ENCODE measurements at regions not wholly inside any gene's neighbourhood (a gene's known extent, or its start where the extent isn't known, plus 50 kb on each side); places are given as distances from the start of the nearest gene placed in this dataset.
"Not testable (repeated sequence)": the region's sequence is repeated elsewhere in the genome, so short reads cannot be mapped to it uniquely, and the experiment has no call there.

DNA sequence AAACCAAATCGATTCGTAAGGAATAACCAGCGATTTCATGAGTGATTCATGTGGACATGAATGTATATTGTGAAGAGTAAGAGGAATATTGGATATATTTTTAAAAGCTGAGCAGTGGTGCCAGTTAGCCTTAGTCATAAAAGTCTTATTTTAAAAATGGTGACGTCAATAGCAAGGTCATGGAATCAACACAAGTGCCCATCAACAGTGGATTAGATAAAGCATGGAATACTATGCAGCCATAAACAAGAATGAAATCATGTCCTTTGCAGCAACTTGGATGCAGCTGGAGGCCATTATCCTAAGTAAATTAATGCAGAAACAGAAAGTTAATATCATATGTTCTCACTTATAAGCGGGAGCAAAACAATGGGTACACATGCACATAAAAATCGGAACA is 89.0 kb upstream of the STOX2 start:
- no peak overlapping the region for H3K9ac ChIP-seq
- no peaks in the 10 kb centered on the region for H4K20me1 ChIP-seq (ENCODE audit: insufficient read depth)
- no peaks in the 10 kb centered on the region; the same call in 1 of the 2 replicates for H3K27me3 ChIP-seq (replicated peaks; ENCODE audit: insufficient read depth)
- DNase-seq = no peak
- no peaks in the 10 kb centered on the region for H3K9me2 ChIP-seq (ENCODE audit: insufficient read depth)
- in situ Hi-C loops (cut with MboI) = no loop called here
- H3K4me2 ChIP-seq (ENCODE audit: unreplicated experiment) = no peak overlapping the region
- 64 to 70% methylated on average over 6 of the region's 6 CpGs for WGBS, 2 experiments (ENCODE audit: low coverage in 1 of 2, low lambda C conversion rate in 2 of 2, missing lambda C conversion rate in 2 of 2)
- H3K36me3 ChIP-seq (ENCODE audit: low read depth) = no peaks in the 10 kb centered on the region
- no peaks in the 10 kb centered on the region for H3F3A ChIP-seq (ENCODE audit: insufficient read depth)
- H3K4me1 ChIP-seq (ENCODE audit: insufficient read depth) = no peaks in the 10 kb centered on the region
- no peak overlapping the region for H2AFZ ChIP-seq
- H3K4me3 ChIP-seq = no peak overlapping the region
- TF ChIP-seq EZH2 (IDR thresholded peaks at IDR 0.05; ENCODE audit: insufficient read depth, poor library complexity, severe bottlenecking) (no peak), EZH2phosphoT487 (IDR thresholded peaks at IDR 0.05; ENCODE audit: insufficient read depth, low read depth) (no peak)
- H3K9me3 ChIP-seq (ENCODE audit: low read depth) = no peaks in the 10 kb centered on the region
- no peaks in the 10 kb centered on the region for H3K79me2 ChIP-seq (ENCODE audit: insufficient read depth)
- H3K27ac ChIP-seq = no peak overlapping the region

DNA sequence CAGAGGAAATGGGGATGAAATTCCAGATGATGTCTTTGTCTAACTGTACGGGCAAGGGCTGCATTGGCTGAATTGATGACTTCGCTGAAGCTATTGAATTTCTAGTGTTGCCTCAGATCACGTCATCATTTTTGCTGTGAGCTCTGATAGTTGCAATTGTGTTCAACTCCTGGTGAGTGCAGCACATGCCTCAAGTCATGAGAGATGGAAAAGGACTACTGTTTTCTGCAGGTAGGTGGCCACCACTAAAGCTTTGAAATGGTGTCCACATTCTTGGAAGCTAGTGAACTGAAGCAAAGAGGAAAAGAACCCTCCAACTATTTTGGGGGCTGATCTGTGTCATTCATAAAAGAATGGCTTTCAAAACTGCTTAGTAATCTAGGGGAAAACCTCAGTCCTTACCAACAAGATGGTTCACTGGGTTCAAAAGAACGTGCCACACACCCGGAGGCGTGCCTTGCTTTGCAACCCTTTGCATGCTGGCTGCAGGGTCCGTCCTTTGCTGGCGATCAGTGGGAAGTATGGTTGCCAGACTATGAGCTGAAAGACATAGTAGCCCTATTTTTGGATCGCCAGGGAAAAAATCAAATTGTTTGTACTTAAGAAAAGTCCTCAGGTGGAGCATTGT is 88.1 kb upstream of the STOX2 start:
- no peaks in the 10 kb centered on the region for H3F3A ChIP-seq (ENCODE audit: insufficient read depth)
- H3K9me2 ChIP-seq (ENCODE audit: insufficient read depth) = no peaks in the 10 kb centered on the region
- no peaks in the 10 kb centered on the region for H4K20me1 ChIP-seq (ENCODE audit: insufficient read depth)
- WGBS, 2 experiments (ENCODE audit: low coverage in 1 of 2, low lambda C conversion rate in 2 of 2, missing lambda C conversion rate in 2 of 2) = 30 to 32% methylated on average over 9 of the region's 9 CpGs
- no peaks in the 10 kb centered on the region for H3K9me3 ChIP-seq (ENCODE audit: low read depth)
- no peak overlapping the region for H3K27ac ChIP-seq
- no peaks in the 10 kb centered on the region for H3K79me2 ChIP-seq (ENCODE audit: insufficient read depth)
- no peak overlapping the region for H3K9ac ChIP-seq
- no peak for TF ChIP-seq EZH2phosphoT487 (IDR thresholded peaks at IDR 0.05; ENCODE audit: insufficient read depth, low read depth)
- TF ChIP-seq EZH2 (IDR thresholded peaks at IDR 0.05; ENCODE audit: insufficient read depth, poor library complexity, severe bottlenecking) = no peak
- no peak for DNase-seq
- H3K4me3 ChIP-seq = no peak overlapping the region
- in situ Hi-C loops (cut with MboI) = no loop called here
- no peaks in the 10 kb centered on the region for H3K36me3 ChIP-seq (ENCODE audit: low read depth)
- no peak overlapping the region for H3K4me2 ChIP-seq (ENCODE audit: unreplicated experiment)
- no peak overlapping the region for H2AFZ ChIP-seq
- H3K27me3 ChIP-seq (replicated peaks; ENCODE audit: insufficient read depth) = no peaks in the 10 kb centered on the region
- no peaks in the 10 kb centered on the region for H3K4me1 ChIP-seq (ENCODE audit: insufficient read depth)

DNA sequence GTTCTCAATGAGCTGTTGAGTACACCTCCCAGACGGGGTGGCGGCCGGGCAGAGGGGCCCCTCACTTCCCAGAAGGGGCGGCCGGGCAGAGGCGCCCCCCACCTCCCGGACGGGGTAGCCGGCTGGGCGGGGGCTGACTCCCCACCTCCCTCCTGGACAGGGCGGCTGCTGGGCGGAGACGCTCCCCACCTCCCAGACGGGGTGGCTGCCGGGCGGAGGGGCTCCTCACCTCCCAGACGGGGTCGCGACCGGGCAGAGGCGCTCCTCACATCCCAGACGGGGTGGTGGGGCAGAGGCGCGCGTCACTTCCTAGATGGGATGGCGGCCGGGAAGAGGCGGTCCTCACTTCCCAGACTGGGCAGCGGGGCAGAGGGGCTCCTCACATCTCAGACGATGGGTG is 86.5 kb upstream of the STOX2 start:
- H3K9me2 ChIP-seq (ENCODE audit: insufficient read depth); H3K79me2 ChIP-seq (ENCODE audit: insufficient read depth); H3K4me1 ChIP-seq (ENCODE audit: insufficient read depth); in situ Hi-C loops (cut with MboI); H3K9ac ChIP-seq; H3F3A ChIP-seq (ENCODE audit: insufficient read depth); H4K20me1 ChIP-seq (ENCODE audit: insufficient read depth); DNase-seq; H3K27ac ChIP-seq; H2AFZ ChIP-seq; H3K4me3 ChIP-seq; H3K9me3 ChIP-seq (ENCODE audit: low read depth); H3K27me3 ChIP-seq (replicated peaks; ENCODE audit: insufficient read depth); H3K4me2 ChIP-seq (ENCODE audit: unreplicated experiment); H3K36me3 ChIP-seq (ENCODE audit: low read depth): not testable (repeated sequence)
- 76 to 83% methylated on average over 7 to 30 of the region's 30 CpGs for WGBS, 2 experiments (ENCODE audit: low coverage in 1 of 2, low lambda C conversion rate in 2 of 2, missing lambda C conversion rate in 2 of 2)

DNA sequence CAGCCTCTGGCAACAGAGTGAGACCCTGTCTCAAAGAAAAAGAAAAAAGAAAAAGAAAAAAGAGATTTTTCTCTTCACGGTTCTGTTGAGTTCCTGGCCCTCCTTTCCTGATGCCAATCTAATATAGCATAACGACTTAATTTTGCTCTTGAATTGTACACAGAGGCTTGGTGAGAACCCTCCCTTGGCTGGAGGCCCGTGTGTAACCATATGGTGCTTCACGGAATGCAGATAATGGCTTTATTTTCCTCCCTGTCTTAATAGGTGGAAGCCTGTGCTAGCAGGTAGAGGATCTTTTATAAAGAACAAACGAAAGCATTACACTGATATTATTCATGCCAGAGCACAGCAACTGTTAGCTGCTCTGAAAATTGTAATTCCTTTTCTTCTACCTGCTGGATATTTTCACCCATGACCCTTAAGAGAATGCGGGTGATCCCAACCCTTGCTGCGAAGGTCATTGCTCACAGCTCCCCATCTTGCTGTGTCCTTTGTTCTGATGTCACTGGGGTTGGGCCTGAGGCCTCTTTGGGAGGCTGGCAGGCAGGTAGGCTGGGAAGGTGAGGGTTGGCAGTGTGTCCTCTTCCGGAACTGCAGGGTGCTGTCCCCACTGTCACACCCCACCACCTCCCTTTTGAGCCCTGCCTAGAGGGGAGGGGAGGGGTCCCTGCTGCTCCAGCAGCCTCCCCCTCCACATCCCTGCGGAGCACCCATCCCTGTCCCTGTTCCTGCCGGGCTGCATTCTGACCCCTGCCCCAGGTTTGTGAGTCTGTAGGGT is 83.8 kb upstream of the STOX2 start:
- no peak for DNase-seq
- 53 to 58% methylated on average over 10 of the region's 10 CpGs for WGBS, 2 experiments (ENCODE audit: low coverage in 1 of 2, low lambda C conversion rate in 2 of 2, missing lambda C conversion rate in 2 of 2)

More for the DNA sequence above, 83.8 kb upstream of the STOX2 start:
- Histone ChIP-seq H3K27me3 (replicated peaks; ENCODE audit: insufficient read depth) (no peaks in the 10 kb centered on the region), H3K4me1 (ENCODE audit: insufficient read depth) (no peaks in the 10 kb centered on the region), H3K79me2 (ENCODE audit: insufficient read depth) (no peaks in the 10 kb centered on the region), H3K9me2 (ENCODE audit: insufficient read depth) (no peaks in the 10 kb centered on the region), H3K9ac (no peak overlapping the region), H3F3A (ENCODE audit: insufficient read depth) (no peaks in the 10 kb centered on the region), H3K9me3 (ENCODE audit: low read depth) (no peaks in the 10 kb centered on the region), H3K27ac (no peak overlapping the region), H3K36me3 (ENCODE audit: low read depth) (no peaks in the 10 kb centered on the region), H3K4me3 (no peak overlapping the region), H2AFZ (no peak overlapping the region), H4K20me1 (ENCODE audit: insufficient read depth) (no peaks in the 10 kb centered on the region), H3K4me2 (ENCODE audit: unreplicated experiment) (no peak overlapping the region)
- no peak for TF ChIP-seq EZH2phosphoT487 (IDR thresholded peaks at IDR 0.05; ENCODE audit: insufficient read depth, low read depth)
- TF ChIP-seq EZH2 (IDR thresholded peaks at IDR 0.05; ENCODE audit: insufficient read depth, poor library complexity, severe bottlenecking) = no peak
- in situ Hi-C loops (cut with MboI) = no loop called here

Data from GM23248 (cell line).